Dedifferentiated amniotic fluid mesenchymal stem cell (primary cell): ENCODE measurements at regions not wholly inside any gene's neighbourhood (a gene's known extent, or its start where the extent isn't known, plus 50 kb on each side); places are given as distances from the start of the nearest gene placed in this dataset.

Experiments used
- DNase-seq: peaks from one replicate; pipeline ENCODE4 v3.0.0-alpha.2; 2016; ENCODE audit errors: extremely low spot score

DNA sequence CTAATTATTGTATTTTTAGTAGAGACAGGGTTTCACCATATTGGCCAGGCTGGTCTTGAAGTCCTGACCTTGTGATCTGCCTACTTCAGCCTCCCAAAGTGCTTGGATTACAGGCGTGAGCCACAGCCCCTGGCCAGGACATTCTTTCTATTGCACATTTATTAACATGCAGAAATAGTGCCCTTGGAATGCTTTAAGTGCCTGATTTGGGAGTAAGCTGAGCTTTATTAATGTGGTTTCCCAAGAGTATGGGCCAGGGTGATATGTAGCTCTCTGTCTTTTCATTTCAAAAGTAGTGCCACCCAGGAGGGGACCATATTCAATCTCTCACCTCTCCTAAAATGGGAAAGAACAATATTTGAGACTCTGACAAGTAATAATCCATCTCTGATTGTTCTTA, 970.7 kb downstream of the KCNMA1 start:
- DNase-seq: no peak

GRCh38 chr10:76665029-76665428, 972.6 kb downstream of the KCNMA1 start:
- DNase-seq: no peak

DNA sequence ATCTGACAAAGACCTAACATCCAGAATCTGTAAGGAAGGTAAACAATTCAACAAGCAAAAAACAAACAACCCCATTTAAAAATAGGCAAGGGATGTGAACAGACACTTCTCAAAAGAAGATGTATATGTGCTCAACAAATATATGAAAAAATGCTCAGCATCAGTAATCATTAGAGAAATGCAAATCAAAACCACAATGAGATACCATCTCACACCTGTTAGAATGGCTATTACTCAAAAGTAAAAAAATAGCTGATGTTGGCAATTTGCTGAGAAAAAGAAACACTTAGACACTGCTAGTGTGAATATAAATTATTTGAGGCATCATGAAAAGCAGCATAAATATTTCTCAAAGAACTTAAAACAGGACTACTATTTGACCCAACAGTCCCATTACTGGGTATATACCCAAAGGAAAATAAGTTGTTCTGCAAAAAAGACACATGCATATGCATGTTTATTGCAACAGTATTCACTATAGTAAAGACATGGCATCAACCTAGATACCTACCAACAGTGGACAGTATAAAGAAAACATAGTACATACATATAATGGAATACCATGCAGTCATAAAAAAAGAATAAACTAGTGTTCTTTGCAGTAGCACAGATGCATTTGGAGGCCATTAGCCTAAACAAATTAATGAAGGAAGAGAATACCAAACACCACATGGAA, 980.1 kb downstream of the KCNMA1 start:
- DNase-seq: no peak

- no peak for DNase-seq
Measured at GRCh38 chr10:76651154-76651553, 986.5 kb downstream of the KCNMA1 start.

DNA sequence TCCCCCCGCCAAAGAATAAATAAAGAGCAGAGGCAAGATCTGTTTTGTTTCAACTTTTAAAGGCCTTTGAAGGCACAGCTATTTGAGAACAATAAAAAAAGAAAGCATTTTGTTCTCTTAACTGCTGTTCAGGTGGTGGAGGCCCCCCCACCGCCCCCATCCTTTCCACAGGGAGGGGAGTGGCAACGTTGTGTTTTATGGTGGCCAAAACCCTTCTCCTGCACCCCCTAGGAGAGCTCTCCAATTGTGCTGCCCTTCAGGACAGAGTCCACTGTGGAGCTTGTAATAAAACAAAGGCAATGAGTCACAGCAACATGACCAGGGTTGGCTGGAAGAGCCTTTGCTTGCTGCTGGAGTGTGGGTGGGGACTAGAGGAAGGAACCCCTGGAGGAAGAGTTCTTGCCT, 987.9 kb downstream of the KCNMA1 start:
- DNase-seq: peak; percentile 70

- no peak for DNase-seq
Measured at GRCh38 chr10:76649254-76649653, 988.4 kb downstream of the KCNMA1 start.

- no peak for DNase-seq
Measured at GRCh38 chr10:76647301-76647700, 990.3 kb downstream of the KCNMA1 start.

GRCh38 chr10:76645341-76645740, 992.3 kb downstream of the KCNMA1 start:
- DNase-seq: no peak

DNA sequence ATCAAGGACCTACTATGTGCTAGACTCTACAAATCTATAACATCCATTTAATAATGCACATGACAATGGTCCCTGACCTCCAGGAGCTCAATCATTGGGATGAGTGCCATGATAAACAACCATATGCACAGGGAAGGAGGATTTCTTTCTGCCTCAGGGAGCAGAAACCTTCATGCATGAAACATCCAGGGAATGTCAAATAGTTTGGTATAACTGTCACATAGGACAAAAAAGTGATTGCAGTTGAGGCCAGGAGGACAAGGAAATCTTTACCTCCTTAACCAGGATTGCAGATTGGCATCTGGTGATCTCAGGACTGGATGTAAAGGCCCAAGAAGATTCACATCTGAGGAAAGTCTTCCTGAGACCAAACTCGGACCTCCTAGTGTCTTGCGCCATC, 993.1 kb downstream of the KCNMA1 start:
- no peak for DNase-seq

- DNase-seq: no peak
Measured at GRCh38 chr10:76643511-76643911, 994.1 kb downstream of the KCNMA1 start.

DNA sequence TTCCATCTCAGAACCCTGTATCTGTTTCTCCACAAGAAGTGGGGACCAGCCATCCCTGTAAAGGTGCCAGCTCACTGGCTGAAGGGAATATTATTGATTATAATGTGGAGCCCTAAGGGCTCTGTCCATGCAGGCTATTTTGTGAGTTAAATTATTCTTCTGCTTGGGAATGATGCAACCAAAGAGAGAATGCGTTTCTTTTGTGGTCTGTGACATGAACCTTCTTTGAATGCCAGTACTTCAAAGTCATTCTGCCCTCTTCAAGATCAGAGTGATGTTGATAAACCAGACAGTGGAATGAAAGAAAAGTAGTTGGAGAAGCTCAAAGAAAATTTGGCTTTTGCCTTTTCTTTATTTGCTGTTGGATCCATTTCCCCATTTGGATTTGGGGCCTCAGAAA, 995.2 kb downstream of the KCNMA1 start:
- DNase-seq: no peak

DNA sequence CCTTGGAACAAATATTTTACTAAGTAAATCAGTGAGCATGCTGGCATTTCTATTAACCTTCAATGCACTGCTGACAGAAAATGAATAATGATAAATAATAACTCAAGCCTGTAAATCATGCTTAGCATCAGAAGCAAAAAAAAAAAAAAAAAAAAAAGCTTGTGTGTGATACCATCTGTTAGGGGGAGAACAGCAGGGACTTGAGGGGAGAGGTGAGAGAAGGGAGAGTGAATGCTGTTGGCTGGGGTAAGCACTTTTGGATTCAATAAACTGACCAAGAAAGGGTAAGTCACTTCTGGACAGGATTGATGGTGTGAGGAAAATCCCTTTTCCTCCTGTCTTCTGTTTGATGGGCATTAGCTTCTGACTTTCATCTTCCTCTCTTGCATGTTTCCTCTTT, 996.4 kb downstream of the KCNMA1 start:
- DNase-seq: no peak

GRCh38 chr10:76640806-76641205, 996.8 kb downstream of the KCNMA1 start:
- no peak for DNase-seq

DNA sequence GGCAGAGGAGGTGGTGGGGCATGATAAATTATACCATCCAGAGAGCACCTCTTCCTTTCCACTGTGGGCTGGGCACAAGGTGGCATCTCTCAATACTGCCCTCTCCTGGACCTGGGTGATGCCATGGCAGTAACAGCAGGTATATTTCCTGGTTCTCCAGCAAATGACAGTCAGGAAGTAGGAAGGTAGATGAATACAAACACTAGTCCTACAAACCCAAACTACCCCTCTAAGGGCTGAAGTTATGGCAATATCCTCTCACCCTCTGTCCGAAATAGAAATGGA, 1004.9 kb downstream of the KCNMA1 start:
- no peak for DNase-seq

GRCh38 chr10:76631884-76632766, 1005.5 kb downstream of the KCNMA1 start:
- no peak for DNase-seq

DNA sequence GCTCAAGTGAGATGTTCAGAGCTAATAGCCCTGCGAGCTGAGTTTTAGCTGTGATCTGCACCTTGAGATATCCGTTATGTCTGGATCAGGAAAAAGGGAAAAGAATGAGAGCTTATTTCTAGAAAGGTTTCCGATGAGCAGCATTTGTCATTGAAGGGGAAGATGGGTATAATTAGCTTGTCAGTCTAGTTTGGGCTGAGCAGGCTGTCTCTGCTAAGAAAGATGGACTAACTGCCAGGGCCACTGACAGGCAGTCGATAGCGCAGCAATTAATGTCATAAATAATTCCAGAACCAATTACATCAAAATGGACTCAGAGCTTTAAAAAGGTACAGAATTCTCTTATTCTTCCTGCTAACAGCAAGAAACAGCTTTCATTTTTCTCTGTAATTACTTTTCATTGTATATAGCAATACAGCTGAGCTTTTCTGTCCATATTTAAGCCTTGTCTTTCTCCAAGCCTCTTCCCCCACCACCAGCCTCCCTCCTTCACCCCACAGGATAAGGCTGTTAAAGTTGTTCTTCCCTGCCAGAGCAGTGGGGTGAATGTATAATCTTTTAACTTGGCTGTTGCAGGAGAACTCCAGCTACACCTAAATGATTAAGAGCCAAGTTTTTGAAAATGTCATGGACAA, 1006.5 kb downstream of the KCNMA1 start:
- DNase-seq: no peak

DNA sequence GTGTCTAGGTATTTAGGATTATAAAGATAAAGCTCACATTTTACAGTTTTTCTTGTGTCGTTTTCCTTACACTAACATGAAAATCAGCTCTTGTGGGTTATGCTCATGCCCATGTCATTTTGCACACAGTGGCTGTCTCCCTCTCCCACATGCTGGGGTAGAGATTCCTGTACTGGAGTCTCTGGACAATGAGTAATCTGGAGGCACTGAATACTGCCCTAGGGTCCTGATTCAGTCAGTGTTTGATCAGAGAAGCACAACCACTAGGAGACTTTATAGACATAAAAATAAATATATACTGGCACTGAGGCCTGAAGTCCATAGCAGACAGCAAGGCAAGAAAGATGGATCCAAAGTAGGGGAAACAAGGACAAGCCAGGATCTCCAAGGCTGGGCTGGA, 1008.8 kb downstream of the KCNMA1 start:
- DNase-seq: no peak

DNA sequence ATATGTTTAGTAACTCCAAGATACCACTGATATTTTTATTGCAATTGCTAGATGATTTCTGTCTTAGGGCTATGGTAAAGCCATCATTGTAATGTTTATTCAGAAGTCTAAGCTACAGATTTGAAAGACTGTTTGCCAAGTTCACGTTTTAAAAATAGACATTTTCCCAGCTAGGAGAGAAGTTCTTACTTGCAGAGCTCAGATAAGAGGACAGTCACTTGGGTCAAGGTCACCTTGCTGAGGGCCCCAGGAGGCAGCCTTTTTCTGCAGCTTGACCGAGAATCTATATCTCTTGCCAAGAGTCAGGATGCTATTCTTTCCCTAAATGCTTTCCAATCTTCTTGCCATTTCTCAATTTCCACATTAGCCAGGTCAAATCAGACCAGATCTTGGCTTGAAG, 1011.2 kb downstream of the KCNMA1 start:
- DNase-seq: no peak

GRCh38 chr10:76624470-76624869, 1013.1 kb downstream of the KCNMA1 start:
- no peak for DNase-seq

GRCh38 chr10:76621886-76622620, 1015.6 kb downstream of the KCNMA1 start:
- no peak for DNase-seq

DNA sequence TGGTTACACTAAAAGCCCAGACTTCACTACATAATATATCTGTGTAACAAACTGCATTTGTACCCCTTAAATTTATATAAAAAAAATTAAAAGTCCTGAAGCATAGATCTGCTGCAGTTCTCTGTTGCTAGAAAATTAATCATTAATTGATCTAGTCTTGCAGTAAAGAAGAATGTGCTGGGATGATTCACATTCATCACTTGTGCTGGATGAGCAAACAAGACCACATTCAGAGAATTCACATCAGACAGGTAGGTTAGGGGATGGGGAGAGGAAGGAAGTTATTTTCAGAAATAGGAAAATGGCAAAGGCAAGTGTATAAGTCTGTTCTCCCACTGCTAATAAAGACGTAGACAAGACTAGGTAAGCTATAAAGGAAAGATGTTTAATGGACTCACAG, 1019.0 kb downstream of the KCNMA1 start:
- DNase-seq: no peak

GRCh38 chr10:76618171-76618570, 1019.4 kb downstream of the KCNMA1 start:
- DNase-seq: no peak
